SK-N-SH (cell line): ENCODE measurements at regions not wholly inside any gene's neighbourhood (a gene's known extent, or its start where the extent isn't known, plus 50 kb on each side); places are given as distances from the start of the nearest gene placed in this dataset.

Source experiments
- CTCF ChIA-PET: fragments of 300-600, 350-600 bp; formaldehyde crosslinking; extraction: SDS; loops from one replicate; lab custom pipeline; 2021; lab: Yijun Ruan, JAX
- POLR2A ChIA-PET: fragments of 350-600 bp; sonication (Branson Sonifier 250); formaldehyde crosslinking; extraction: SDS; loops from one replicate; lab custom pipeline; 2020; ENCODE audit warnings: antibody characterized with exemption, inconsistent platforms; lab: Yijun Ruan, JAX
- DNase-seq: peaks from one replicate; pipeline ENCODE4 v3.0.0; 2012
- H2AFZ ChIP-seq: fragments of 200-600 bp; sonication (generic); 2 replicates; pipeline ENCODE4 v1.8.1; 2016; ENCODE audit warnings: antibody characterized with exemption, mild to moderate bottlenecking, low read depth
- H3F3A ChIP-seq: fragments of 200-600 bp; sonication (generic); replicated peaks from 2 replicates; pipeline ENCODE3; 2016; ENCODE audit warnings: antibody characterized with exemption, mild to moderate bottlenecking; ENCODE audit not compliant: insufficient read depth
- H3K27ac ChIP-seq, 2 experiments: fragments of 200-500 bp in 1 of 2; fragments of 200-600 bp in 1 of 2; sonication (Bioruptor generic) in 1 of 2; sonication (generic), shearing (Covaris generic) in 1 of 2; 2 replicates each; pipeline versions ENCODE4 v1.5.1 to v1.6.1; 2014 to 2016; ENCODE audit warnings: low read depth in 2 of 2, inconsistent platforms in 1 of 2, low read length in 1 of 2, mild to moderate bottlenecking in 1 of 2, mixed read lengths in 1 of 2
- H3K27me3 ChIP-seq: fragments of 200-600 bp; sonication (generic), shearing (Covaris generic); 2 replicates; pipeline ENCODE4 v1.6.1; 2016; ENCODE audit warnings: mixed run types; ENCODE audit not compliant: insufficient read depth
- H3K36me3 ChIP-seq, 2 experiments: fragments of 200-500 bp in 1 of 2; fragments of 200-600 bp in 1 of 2; sonication (Bioruptor generic) in 1 of 2; sonication (generic) in 1 of 2; replicated peaks in 1 of 2; 2 replicates each; pipeline versions ENCODE3 to v1.5.1; 2014 to 2016; ENCODE audit warnings: low read length in 1 of 2, mild to moderate bottlenecking in 1 of 2; ENCODE audit not compliant: insufficient read depth in 2 of 2, control insufficient read depth in 1 of 2
- H3K4me1 ChIP-seq, 2 experiments: fragments of 200-500 bp in 1 of 2; fragments of 200-600 bp in 1 of 2; sonication (Bioruptor generic) in 1 of 2; sonication (generic), shearing (Covaris generic) in 1 of 2; 2 replicates each; pipeline versions ENCODE4 v1.5.1 to v1.6.1; 2014 to 2016; ENCODE audit warnings: low read depth in 1 of 2, low read length in 1 of 2, mixed run types in 1 of 2; ENCODE audit not compliant: insufficient read depth in 2 of 2, control insufficient read depth in 1 of 2
- H3K4me2 ChIP-seq: fragments of 200-600 bp; sonication (generic), shearing (Covaris generic); 2 replicates; pipeline ENCODE4 v1.6.1; 2017; ENCODE audit warnings: mixed run types
- H3K4me3 ChIP-seq, 2 experiments: fragments of 200-500 bp in 1 of 2; fragments of 200-600 bp in 1 of 2; sonication (Bioruptor generic) in 1 of 2; sonication (generic), shearing (Covaris generic) in 1 of 2; 2 replicates each; pipeline versions ENCODE4 v1.5.1 to v1.8.1; 2014 to 2016; ENCODE audit warnings: low read depth in 2 of 2, inconsistent platforms in 1 of 2, low read length in 1 of 2, mild to moderate bottlenecking in 1 of 2, mixed read lengths in 1 of 2, moderate library complexity in 1 of 2
- H3K79me2 ChIP-seq: fragments of 200-600 bp; sonication (generic); 2 replicates; pipeline ENCODE4 v1.8.1; 2017; ENCODE audit warnings: mild to moderate bottlenecking; ENCODE audit not compliant: insufficient read depth
- H3K9ac ChIP-seq: fragments of 200-600 bp; sonication (generic); 2 replicates; pipeline ENCODE4 v1.6.1; 2017; ENCODE audit warnings: mixed run types
- H3K9me2 ChIP-seq: fragments of 200-600 bp; sonication (generic); 2 replicates; pipeline ENCODE4 v1.6.1; 2017; ENCODE audit warnings: mixed run types
- H3K9me3 ChIP-seq: fragments of 200-600 bp; sonication (generic); 2 replicates; pipeline ENCODE4 v1.6.1; 2017; ENCODE audit warnings: mixed run types, mild to moderate bottlenecking, moderate library complexity
- H4K20me1 ChIP-seq: fragments of 200-600 bp; sonication (generic); 2 replicates; pipeline ENCODE4 v1.6.1; 2017; ENCODE audit warnings: mild to moderate bottlenecking, mixed run types; ENCODE audit not compliant: insufficient read depth
- CHD2 ChIP-seq: fragments of 150-350 bp; IDR thresholded peaks from 2 replicates; pipeline ENCODE4 v1.6.1; 2018; ENCODE audit warnings: low read length; ENCODE audit not compliant: partially characterized antibody
- EZH2phosphoT487 ChIP-seq: fragments of 200-600 bp; sonication (generic); IDR thresholded peaks from 2 replicates; pipeline ENCODE4 v1.6.1; 2017; ENCODE audit warnings: low read depth, mixed run types, mild to moderate bottlenecking, antibody characterized with exemption, moderate library complexity, borderline replicate concordance
- FOSL2 ChIP-seq: IDR thresholded peaks from 2 replicates; pipeline ENCODE4 v1.4.0; 2012; ENCODE audit warnings: low read depth, mild to moderate bottlenecking, moderate library complexity, borderline replicate concordance
- FOXM1 ChIP-seq: IDR thresholded peaks from 2 replicates; pipeline ENCODE4 v1.4.0; 2012; ENCODE audit warnings: low read depth, mild to moderate bottlenecking
- GATA2 ChIP-seq: sonication (generic); formaldehyde crosslinking; IDR thresholded peaks from 2 replicates; pipeline ENCODE4 v1.5.0; 2020; ENCODE audit warnings: mild to moderate bottlenecking, missing genetic modification reagents
- IRF3 ChIP-seq: fragments of 150-350 bp; IDR thresholded peaks from 2 replicates; pipeline ENCODE4 v1.6.1; 2016; ENCODE audit warnings: mild to moderate bottlenecking, low read depth, low read length
- MAX ChIP-seq: IDR thresholded peaks from 2 replicates; pipeline ENCODE4 v1.4.0; 2012; ENCODE audit warnings: low read depth
- PBX3 ChIP-seq: IDR thresholded peaks from 2 replicates; pipeline ENCODE4; 2012
- POLR2AphosphoS5 ChIP-seq: IDR thresholded peaks from 2 replicates; pipeline ENCODE4 v1.6.1; 2012; ENCODE audit warnings: low read depth, low read length
- RFX5 ChIP-seq: IDR thresholded peaks from 2 replicates; pipeline ENCODE4 v1.6.1; 2012; ENCODE audit warnings: mild to moderate bottlenecking, improper control_type of control experiment, low read length
- SMC3 ChIP-seq: IDR thresholded peaks from 2 replicates; pipeline ENCODE4 v1.6.1; 2012; ENCODE audit warnings: low read depth, low read length, improper control_type of control experiment
- TCF12 ChIP-seq: IDR thresholded peaks from 2 replicates; pipeline ENCODE4 v1.4.0; 2012
- TEAD4 ChIP-seq: IDR thresholded peaks from 2 replicates; pipeline ENCODE4 v1.4.0; 2012; ENCODE audit warnings: mild to moderate bottlenecking, borderline replicate concordance; ENCODE audit not compliant: insufficient read depth
- USF1 ChIP-seq: IDR thresholded peaks from 2 replicates; pipeline ENCODE4 v1.4.0; 2012; ENCODE audit warnings: low read depth, borderline replicate concordance
- WGBS: methylation state at CpG from one replicate; pipeline ENCODE4 v1.1.6; 2017; ENCODE audit warnings: low lambda C conversion rate; 5-methylcytosine and 5-hydroxymethylcytosine counted together
- TF ChIP-seq, protein P1 (sequence below): fragments of 200-600 bp; sonication (generic); IDR thresholded peaks from 2 replicates; pipeline ENCODE4 v1.6.1; 2017; ENCODE audit warnings: antibody characterized with exemption, mild to moderate bottlenecking, moderate library complexity

DNA sequence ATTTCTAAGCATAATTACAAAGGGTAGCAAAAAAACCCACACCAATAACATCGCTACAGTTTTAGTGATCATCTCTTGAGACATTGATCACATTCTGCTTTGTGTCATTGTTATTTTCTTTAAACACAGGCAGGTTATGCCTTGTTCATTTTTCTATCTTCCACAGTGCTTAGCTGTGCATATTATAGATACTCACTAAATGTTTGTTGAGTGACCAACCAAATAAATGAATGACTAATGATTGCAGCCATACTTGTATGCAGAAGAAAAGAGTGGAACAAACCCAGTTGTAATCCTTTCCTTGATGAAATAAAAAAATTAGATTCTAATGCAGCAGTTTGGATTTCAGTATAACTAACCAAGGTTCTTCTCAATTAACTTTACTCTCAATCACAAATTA, 81.0 kb upstream of the RASSF8 start (continued):
- TF ChIP-seq POLR2AphosphoS5 (no peak), GATA2 (CRISPR knock-in tag) (no peak), MAX (no peak)

DNA sequence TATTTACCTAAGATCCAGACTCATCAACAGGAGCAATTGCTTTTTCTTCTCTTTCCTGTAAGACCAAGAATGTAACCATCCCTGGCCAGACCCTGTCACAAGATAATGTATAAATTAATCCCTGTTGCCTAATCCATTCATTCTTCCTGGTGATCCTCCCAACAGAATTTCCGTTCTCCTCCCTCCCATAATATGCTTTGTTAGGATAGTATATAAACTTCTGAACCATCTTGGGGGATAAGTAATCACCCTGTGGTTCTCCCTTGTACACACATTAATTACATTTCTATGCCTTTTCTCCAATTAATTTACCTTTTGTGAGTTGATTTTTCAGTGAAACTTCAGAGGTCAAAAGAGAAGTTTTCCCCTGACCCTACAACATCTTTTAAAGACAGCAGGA, 76.2 kb upstream of the RASSF8 start:
- Histone ChIP-seq H2AFZ (no peak overlapping the region), H3K27me3 (no peaks in the 10 kb centered on the region), H3K4me1 (no peaks in the 10 kb centered on the region), H3F3A (no peaks in the 10 kb centered on the region), H3K4me3 (no peak overlapping the region), H3K9me2 (no peaks in the 10 kb centered on the region), H3K27ac (no peak overlapping the region), H3K9me3 (no peaks in the 10 kb centered on the region), H3K4me2 (no peak overlapping the region), H4K20me1 (no peaks in the 10 kb centered on the region), H3K9ac (no peak overlapping the region), H3K36me3 (no peaks in the 10 kb centered on the region), H3K79me2 (no peaks in the 10 kb centered on the region)
- no peak for TF ChIP-seq CHD2
- no peak for TF ChIP-seq FOSL2
- no peak for TF ChIP-seq RFX5
- no peak for TF ChIP-seq PBX3
- no peak for TF ChIP-seq SMC3
- no peak for TF ChIP-seq TCF12
- TF ChIP-seq, protein P1, sequence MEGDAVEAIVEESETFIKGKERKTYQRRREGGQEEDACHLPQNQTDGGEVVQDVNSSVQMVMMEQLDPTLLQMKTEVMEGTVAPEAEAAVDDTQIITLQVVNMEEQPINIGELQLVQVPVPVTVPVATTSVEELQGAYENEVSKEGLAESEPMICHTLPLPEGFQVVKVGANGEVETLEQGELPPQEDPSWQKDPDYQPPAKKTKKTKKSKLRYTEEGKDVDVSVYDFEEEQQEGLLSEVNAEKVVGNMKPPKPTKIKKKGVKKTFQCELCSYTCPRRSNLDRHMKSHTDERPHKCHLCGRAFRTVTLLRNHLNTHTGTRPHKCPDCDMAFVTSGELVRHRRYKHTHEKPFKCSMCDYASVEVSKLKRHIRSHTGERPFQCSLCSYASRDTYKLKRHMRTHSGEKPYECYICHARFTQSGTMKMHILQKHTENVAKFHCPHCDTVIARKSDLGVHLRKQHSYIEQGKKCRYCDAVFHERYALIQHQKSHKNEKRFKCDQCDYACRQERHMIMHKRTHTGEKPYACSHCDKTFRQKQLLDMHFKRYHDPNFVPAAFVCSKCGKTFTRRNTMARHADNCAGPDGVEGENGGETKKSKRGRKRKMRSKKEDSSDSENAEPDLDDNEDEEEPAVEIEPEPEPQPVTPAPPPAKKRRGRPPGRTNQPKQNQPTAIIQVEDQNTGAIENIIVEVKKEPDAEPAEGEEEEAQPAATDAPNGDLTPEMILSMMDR = no peak
- TF ChIP-seq USF1 = no peak
- no peak for TF ChIP-seq POLR2AphosphoS5
- TF ChIP-seq GATA2 (CRISPR knock-in tag) = no peak
- TF ChIP-seq FOXM1 = no peak
- TF ChIP-seq EZH2phosphoT487 = no peak
- no peak for TF ChIP-seq TEAD4
- TF ChIP-seq IRF3 = no peak
- POLR2A ChIA-PET = no interaction called here
- 66% methylated on average over 1 of the region's 1 CpG for WGBS
- no peak for DNase-seq
- CTCF ChIA-PET = no interaction called here
